ENCODE measurements at regions not wholly inside any gene's neighbourhood (a gene's known extent, or its start where the extent isn't known, plus 50 kb on each side); places are given as distances from the start of the nearest gene placed in this dataset.

DNA sequence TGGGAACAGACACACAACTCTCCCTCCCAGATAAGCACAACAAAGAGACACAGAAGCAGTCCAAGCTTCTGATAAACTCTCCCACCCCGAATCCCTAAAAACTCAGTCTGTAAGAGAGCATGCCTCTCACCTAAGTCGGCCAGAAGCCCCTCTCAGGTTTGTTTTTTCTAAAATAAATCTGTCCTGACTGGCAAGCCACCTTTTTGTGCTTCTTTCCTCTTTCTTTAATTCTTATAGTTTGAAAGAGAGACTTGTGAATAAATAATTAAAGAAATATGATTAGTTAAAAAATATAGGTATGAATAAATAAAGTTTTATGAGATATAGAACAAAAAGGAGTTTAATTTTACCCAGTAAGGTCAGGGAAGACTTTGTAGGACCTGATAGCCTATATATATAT, 329.0 kb upstream of the SLCO3A1 start:
- DNase-seq (ENCODE audit: low read depth): no peak
- no peak overlapping the region for H3K4me3 ChIP-seq (replicated peaks; ENCODE audit: low read depth, low read length)
- TF ChIP-seq, protein P1, sequence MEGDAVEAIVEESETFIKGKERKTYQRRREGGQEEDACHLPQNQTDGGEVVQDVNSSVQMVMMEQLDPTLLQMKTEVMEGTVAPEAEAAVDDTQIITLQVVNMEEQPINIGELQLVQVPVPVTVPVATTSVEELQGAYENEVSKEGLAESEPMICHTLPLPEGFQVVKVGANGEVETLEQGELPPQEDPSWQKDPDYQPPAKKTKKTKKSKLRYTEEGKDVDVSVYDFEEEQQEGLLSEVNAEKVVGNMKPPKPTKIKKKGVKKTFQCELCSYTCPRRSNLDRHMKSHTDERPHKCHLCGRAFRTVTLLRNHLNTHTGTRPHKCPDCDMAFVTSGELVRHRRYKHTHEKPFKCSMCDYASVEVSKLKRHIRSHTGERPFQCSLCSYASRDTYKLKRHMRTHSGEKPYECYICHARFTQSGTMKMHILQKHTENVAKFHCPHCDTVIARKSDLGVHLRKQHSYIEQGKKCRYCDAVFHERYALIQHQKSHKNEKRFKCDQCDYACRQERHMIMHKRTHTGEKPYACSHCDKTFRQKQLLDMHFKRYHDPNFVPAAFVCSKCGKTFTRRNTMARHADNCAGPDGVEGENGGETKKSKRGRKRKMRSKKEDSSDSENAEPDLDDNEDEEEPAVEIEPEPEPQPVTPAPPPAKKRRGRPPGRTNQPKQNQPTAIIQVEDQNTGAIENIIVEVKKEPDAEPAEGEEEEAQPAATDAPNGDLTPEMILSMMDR (IDR thresholded peaks at IDR 0.05; ENCODE audit: low read length, missing control alignments): no peak

DNA sequence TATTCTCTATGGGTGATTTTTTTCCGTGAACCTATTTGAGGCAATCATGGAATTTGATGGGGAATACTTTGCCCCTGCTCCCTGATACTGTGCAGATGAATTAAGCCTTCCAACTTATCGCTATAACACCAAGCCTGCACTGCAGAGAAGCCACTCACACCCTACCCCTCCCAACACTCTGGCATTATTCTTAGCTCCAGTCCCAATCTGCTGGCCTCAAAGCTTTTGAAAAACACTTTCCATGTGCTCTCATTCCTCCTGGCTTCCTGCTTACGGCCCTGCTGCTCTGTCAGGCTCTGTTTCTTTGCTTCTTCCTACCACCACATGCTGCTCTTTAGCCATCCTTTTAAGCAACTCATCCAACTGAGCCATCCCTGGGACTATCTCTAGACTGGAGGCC, 327.8 kb upstream of the SLCO3A1 start:
- TF ChIP-seq, protein P1 (IDR thresholded peaks at IDR 0.05; ENCODE audit: low read length, missing control alignments): no peak
- no peak overlapping the region for H3K4me3 ChIP-seq (replicated peaks; ENCODE audit: low read depth, low read length)
- DNase-seq (ENCODE audit: low read depth): no peak

DNA sequence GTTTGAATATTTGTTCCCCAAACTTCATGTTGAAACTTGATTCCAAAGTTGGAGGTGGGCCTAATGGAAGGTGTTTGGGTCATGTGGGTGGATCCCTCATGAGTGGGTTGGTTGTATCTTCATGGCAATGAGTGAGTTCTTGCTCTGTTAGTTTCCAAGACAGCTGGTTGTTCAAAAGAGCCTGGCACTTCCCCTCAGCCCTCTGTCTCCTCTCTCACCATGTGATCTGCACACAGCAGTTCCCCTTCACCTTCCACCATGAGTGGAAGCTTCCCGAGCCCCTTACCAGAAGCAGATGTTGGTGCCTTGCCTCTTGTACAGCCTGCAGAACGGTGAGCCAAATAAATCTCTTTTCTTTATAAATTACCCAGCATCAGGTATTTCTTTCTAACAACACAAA, 327.1 kb upstream of the SLCO3A1 start:
- no peak for DNase-seq (ENCODE audit: low read depth)
- no peak overlapping the region for H3K4me3 ChIP-seq (replicated peaks; ENCODE audit: low read depth, low read length)
- TF ChIP-seq, protein P1 (IDR thresholded peaks at IDR 0.05; ENCODE audit: low read length, missing control alignments): no peak

DNA sequence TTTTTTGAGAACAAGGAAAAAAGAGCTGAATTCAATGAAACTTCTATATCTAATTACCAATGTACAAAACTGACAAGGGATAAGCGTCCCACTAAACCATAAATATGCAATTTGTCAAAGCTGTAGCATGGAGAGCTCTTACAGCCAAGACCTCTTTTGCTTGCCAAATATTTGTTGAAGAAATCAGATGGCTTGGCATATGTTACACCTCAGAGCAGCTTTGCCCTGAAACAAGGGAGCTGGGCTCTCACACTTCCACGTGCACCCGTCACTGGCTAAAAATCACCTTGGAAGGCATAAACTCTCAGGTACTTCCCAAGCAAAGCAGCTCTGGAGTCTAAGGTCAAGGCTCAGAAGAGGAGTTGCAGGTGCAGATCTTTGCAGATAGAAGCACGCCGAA, 324.7 kb upstream of the SLCO3A1 start:
- TF ChIP-seq, protein P1 (IDR thresholded peaks at IDR 0.05; ENCODE audit: low read length, missing control alignments): no peak
- H3K4me3 ChIP-seq (replicated peaks; ENCODE audit: low read depth, low read length): no peak overlapping the region
- DNase-seq (ENCODE audit: low read depth): no peak

DNA sequence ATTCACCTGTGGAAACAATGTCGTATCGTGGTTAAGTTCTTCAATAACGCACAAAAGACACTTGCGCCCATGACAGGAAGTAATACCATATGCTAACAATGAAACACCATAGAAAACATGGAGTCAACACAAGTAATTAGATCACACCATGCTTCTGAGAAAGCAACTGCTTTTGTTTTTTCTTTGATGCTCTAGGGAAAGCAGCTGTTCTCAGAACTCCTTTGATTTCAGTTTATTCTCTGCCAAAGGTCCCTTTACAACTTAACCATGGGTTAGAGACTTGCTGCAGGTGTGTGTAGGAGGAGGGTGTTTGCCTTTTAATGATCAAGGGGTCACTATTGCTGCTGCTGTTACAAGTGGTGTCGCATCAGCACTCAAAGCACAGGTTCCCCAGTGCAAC, 324.0 kb upstream of the SLCO3A1 start:
- TF ChIP-seq, protein P1 (IDR thresholded peaks at IDR 0.05; ENCODE audit: low read length, missing control alignments): no peak
- H3K4me3 ChIP-seq (replicated peaks; ENCODE audit: low read depth, low read length): no peak overlapping the region
- no peak for DNase-seq (ENCODE audit: low read depth)

DNA sequence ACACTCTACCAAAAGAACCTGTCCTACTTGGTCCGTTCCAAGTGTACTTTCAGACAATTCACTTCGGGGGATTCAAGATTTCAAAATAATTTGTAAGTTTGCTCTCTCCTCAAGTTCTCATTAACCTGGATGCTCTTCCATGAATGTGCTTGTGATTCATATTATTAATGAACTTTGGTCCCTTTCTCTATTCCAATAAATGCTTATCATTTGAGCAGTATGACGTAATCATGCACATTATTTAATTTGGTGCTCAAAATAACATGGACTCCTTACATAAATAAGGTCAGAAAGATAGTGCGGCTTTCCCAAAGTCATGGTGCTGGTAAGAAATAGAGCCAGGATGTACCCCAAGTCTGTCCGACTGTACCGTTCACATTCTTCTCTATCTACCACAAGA, 323.2 kb upstream of the SLCO3A1 start:
- no peak overlapping the region for H3K4me3 ChIP-seq (replicated peaks; ENCODE audit: low read depth, low read length)
- TF ChIP-seq, protein P1 (IDR thresholded peaks at IDR 0.05; ENCODE audit: low read length, missing control alignments): no peak
- DNase-seq (ENCODE audit: low read depth): no peak

DNA sequence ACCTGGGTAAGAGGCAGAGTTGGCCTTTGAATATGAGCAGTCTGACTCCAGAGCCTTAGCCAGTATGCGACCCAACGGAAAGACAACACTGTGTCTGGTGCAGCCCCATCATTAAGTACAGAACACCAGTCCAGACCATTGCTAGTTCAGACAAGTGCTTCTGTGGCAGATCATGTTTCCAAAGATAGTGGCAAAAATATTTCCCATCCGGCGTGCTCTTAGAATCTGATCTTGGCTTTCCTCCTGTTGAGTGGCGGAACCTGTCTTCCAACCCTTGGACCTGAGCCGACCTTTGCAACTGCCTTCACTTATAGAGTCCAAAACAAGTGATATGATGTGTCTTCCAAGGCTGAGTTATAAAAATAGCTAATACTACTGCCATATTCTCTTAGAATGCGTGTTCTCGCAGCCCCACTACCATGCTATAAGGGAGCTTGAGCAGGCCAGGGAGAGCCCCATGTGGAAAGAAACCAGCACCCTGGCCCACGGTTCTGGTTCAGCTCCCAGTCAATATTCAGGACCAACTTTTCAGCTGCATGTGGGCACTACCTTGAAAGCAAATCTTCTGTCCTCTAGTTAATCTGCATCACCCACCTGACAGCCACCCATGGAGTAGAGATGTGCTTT, 322.4 kb upstream of the SLCO3A1 start:
- TF ChIP-seq, protein P1 (IDR thresholded peaks at IDR 0.05; ENCODE audit: low read length, missing control alignments): no peak
- no peak overlapping the region for H3K4me3 ChIP-seq (replicated peaks; ENCODE audit: low read depth, low read length)
- DNase-seq (ENCODE audit: low read depth): no peak

Data from fibroblast of pulmonary artery (primary cell).